ENCODE measurements at regions not wholly inside any gene's neighbourhood (a gene's known extent, or its start where the extent isn't known, plus 50 kb on each side); places are given as distances from the start of the nearest gene placed in this dataset.

DNA sequence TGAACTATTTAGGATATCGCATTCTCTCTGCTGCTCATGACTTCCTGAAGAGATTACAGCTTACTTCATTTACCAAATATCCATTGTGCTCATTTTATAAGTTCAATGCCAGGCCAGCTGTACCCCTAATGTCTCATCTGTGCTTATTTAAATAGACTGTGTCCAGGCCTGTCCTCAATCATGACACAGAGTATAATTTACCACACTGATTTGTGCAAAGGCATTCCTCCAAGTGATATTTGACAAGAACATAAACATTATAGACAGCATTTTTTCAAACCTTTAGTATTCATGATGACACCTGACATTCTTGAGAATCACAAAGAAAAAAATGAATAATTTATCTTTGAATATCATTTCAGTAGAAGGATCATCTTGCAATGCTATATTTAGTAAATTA, 260.1 kb upstream of the SEMA3D start:
- Histone ChIP-seq H3K27me3 (no peaks in the 10 kb centered on the region), H3K27ac (no peak overlapping the region), H3K9me3 (no peaks in the 10 kb centered on the region), H3K4me1 (no peaks in the 10 kb centered on the region), H3K4me3 (no peak overlapping the region), H3K36me3 (no peaks in the 10 kb centered on the region)
- DNase-seq = no peak
- TF ChIP-seq, protein P1, sequence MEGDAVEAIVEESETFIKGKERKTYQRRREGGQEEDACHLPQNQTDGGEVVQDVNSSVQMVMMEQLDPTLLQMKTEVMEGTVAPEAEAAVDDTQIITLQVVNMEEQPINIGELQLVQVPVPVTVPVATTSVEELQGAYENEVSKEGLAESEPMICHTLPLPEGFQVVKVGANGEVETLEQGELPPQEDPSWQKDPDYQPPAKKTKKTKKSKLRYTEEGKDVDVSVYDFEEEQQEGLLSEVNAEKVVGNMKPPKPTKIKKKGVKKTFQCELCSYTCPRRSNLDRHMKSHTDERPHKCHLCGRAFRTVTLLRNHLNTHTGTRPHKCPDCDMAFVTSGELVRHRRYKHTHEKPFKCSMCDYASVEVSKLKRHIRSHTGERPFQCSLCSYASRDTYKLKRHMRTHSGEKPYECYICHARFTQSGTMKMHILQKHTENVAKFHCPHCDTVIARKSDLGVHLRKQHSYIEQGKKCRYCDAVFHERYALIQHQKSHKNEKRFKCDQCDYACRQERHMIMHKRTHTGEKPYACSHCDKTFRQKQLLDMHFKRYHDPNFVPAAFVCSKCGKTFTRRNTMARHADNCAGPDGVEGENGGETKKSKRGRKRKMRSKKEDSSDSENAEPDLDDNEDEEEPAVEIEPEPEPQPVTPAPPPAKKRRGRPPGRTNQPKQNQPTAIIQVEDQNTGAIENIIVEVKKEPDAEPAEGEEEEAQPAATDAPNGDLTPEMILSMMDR (IDR thresholded peaks at IDR 0.05) = no peak
- intact Hi-C loops (cut with DNase I; ENCODE audit: low total_unique reads) = no loop called here

- no peak overlapping the region for H3K27ac ChIP-seq
- TF ChIP-seq, protein P1 (IDR thresholded peaks at IDR 0.05) = no peak
- no peak for DNase-seq
- no peaks in the 10 kb centered on the region for H3K4me1 ChIP-seq
- H3K27me3 ChIP-seq = no peaks in the 10 kb centered on the region
- no peak overlapping the region for H3K4me3 ChIP-seq
- no peaks in the 10 kb centered on the region for H3K9me3 ChIP-seq
- no peaks in the 10 kb centered on the region for H3K36me3 ChIP-seq
- intact Hi-C loops (cut with DNase I; ENCODE audit: low total_unique reads) = no loop called here
Observed at GRCh38 chr7:85426487-85426960, 239.7 kb upstream of the SEMA3D start.

DNA sequence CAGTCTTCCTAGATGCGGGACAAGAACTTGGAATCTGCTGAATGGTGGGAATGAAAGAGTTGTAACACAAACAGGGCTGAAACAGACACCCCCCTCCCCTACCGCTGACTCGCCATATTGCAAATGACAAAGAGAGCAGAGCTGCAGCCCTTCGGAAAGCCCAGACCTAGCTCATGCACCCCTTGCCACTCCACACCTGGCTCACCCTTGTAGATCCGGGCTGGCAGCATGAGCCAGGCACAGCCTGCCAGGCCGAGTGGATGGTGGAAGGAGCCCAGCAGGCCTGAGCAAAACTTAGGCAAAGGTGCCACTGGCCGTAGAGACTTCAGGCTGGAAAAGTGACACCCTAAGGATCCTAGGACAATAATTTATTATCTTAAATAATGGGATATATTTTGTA, 237.4 kb upstream of the SEMA3D start:
- intact Hi-C loops (cut with DNase I; ENCODE audit: low total_unique reads) = no loop called here
- H3K27ac ChIP-seq = no peak overlapping the region
- H3K27me3 ChIP-seq = no peaks in the 10 kb centered on the region
- H3K4me3 ChIP-seq = no peak overlapping the region
- TF ChIP-seq, protein P1 (IDR thresholded peaks at IDR 0.05) = no peak
- no peaks in the 10 kb centered on the region for H3K9me3 ChIP-seq
- DNase-seq = no peak
- no peaks in the 10 kb centered on the region for H3K36me3 ChIP-seq
- H3K4me1 ChIP-seq = no peaks in the 10 kb centered on the region

- no peaks in the 10 kb centered on the region for H3K27me3 ChIP-seq
- no peak overlapping the region for H3K27ac ChIP-seq
- H3K4me1 ChIP-seq = no peaks in the 10 kb centered on the region
- H3K9me3 ChIP-seq = no peaks in the 10 kb centered on the region
- H3K4me3 ChIP-seq = no peak overlapping the region
- TF ChIP-seq, protein P1 (IDR thresholded peaks at IDR 0.05) = no peak
- no peak for DNase-seq
- intact Hi-C loops (cut with DNase I; ENCODE audit: low total_unique reads) = no loop called here
- H3K36me3 ChIP-seq = no peaks in the 10 kb centered on the region
Observed at GRCh38 chr7:85423209-85423895, 236.5 kb upstream of the SEMA3D start.

- intact Hi-C loops (cut with DNase I; ENCODE audit: low total_unique reads) = no loop called here
- no peaks in the 10 kb centered on the region for H3K9me3 ChIP-seq
- no peak for DNase-seq
Observed at GRCh38 chr7:85415743-85416142, 228.9 kb upstream of the SEMA3D start.

More at GRCh38 chr7:85415743-85416142, 228.9 kb upstream of the SEMA3D start:
- H3K27ac ChIP-seq = no peak overlapping the region
- no peak overlapping the region for H3K4me3 ChIP-seq
- no peaks in the 10 kb centered on the region for H3K27me3 ChIP-seq
- no peaks in the 10 kb centered on the region for H3K4me1 ChIP-seq
- no peaks in the 10 kb centered on the region for H3K36me3 ChIP-seq
- TF ChIP-seq, protein P1 (IDR thresholded peaks at IDR 0.05) = no peak
